Midbrain (tissue), 1 donor: ENCODE measurements at regions not wholly inside any gene's neighbourhood (a gene's known extent, or its start where the extent isn't known, plus 50 kb on each side); places are given as distances from the start of the nearest gene placed in this dataset.

Source experiments
- DNase-seq: peaks from one replicate; lab custom pipeline; 2025; lab: John Stamatoyannopoulos, UW

DNA sequence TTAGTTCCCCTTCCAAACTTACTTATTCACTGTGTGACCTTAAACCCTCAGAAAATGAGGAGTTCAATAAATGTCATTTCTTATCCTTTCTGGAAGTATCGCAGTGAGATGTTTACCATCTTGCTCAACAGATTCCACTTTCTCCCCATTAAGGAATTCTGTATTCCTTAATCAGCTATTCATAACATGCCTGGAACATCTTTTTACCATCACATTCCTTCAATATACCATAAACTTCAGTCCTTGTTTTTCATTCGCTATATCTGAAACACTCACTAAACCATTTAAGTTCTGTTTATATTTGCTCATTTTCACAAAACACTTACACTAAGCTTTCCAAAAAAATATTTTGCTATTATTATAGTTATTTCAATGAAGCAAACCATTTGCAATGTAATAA lies 1158.6 kb downstream of the CDH12 start:
- DNase-seq = no peak

DNA sequence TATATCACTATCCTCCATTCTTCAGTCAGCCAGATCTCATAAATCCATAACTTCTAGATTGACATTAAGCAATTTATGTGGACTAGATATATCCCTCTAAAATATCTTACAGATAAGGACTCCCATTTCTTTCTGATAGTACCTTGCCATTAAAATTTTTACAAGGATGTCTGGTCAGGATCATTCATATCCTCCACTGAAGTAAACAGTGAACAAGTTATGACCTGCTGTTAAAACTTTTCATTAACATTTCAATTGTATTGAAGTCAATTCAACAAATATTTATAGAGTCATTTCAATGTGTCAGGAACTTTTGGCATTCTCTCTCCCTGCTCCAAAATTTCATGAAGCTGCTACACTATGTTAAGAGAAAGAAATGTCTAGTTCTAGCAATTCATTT lies 1159.6 kb downstream of the CDH12 start:
- no peak for DNase-seq

DNA sequence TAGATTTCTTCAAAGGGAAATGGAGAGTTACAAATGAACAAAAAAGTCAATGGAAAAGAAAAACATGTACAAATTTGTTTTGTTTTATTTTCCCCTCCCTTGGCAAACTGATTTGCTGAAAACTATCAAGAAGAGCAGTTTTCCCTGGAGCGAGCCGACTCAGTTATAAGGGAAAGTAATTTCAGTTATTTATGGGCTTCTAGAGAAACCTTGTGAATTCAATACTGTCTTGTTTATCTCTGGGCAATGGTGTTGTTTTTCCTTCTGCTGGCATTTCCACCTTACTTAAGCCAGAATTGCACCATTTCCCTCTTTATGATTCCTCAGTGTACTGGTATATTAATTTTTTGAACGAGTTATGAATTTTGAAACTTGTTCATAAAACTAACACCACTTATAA lies 1163.6 kb downstream of the CDH12 start:
- no peak for DNase-seq

- DNase-seq = no peak
Measured at GRCh38 chr5:21688655-21689054, 1164.5 kb downstream of the CDH12 start.

- DNase-seq = no peak
Measured at GRCh38 chr5:21687621-21688020, 1165.5 kb downstream of the CDH12 start.

GRCh38 chr5:21686706-21687105 lies 1166.4 kb downstream of the CDH12 start:
- DNase-seq = no peak

DNA sequence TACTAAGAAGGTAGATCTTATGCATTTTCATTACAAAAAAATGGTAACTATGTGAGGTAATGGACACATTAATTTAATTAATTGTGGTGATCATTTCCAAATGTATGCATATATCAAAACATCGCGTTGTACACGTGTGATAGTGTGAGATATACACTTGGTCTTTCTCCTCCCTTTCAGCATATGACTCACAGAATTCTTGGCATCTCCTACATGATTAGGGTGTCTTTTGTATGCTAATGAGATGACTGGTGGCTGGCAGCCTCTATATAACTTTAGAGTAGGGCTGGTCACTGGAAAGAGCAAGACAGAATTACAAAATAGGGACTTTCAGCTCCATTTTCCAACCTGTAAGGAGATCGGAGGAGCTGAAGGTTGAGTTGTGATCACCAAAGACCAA lies 1167.6 kb downstream of the CDH12 start:
- no peak for DNase-seq

GRCh38 chr5:21684992-21685391 lies 1168.2 kb downstream of the CDH12 start:
- DNase-seq = no peak

DNA sequence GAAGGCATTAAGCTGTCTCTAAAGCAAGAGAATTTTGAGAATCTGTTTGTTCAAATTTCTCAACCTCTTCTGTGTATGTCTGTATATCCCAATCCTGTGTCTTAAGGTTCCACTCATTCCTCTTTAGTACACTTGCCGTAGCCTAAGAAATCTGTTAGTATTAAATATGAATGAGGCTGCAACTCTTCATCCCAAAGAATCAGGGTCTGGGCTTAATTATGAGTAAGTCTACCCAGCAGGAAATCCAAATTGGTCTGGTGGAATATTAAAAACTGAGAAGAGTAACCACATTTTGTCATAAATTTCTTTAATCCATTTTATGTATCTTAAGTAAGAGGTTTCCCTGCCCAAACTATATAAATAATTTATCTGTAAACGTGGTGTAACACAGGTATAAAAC lies 1171.2 kb downstream of the CDH12 start:
- DNase-seq = no peak

DNA sequence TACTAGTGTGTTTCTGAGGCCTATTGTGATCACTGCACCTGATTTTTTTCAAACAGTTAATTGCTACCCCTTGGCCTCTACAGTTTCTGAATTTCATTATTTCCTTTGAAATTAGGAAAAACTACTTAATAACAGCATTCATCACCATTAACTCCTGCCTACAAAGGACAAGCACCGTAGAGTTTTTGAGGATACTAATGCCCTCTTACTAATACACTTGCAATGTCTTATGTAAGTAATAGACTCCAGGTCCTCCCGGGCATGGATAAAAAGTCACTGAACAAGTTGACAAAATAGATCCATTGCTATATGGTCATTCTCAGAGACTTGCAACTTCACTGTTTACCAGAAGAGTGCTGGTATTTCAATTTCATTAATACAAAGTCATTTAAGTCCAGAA lies 1172.5 kb downstream of the CDH12 start:
- DNase-seq = no peak

DNA sequence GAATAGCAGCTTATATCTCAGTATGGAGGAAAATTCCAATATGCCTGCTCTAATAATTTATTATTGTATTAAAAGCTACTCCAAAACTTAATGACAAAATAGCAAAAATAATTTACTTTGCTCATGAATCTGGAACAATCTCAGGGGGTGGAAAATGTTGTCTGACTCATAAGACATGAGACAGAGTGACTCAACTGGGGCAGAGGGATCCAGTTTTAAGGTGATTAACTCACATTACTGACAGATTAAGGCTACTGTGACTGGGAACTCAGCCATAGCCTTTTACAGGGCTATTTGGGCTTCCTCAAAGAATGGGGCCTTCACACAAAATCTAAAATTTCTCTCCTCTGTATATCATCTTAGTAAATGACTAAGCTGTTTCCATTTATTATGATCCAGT lies 1172.9 kb downstream of the CDH12 start:
- DNase-seq = no peak

- no peak for DNase-seq
Measured at GRCh38 chr5:21678526-21678925, 1174.6 kb downstream of the CDH12 start.

- no peak for DNase-seq
Measured at GRCh38 chr5:21672911-21673310, 1180.2 kb downstream of the CDH12 start.

GRCh38 chr5:21672360-21672759 lies 1180.8 kb downstream of the CDH12 start:
- no peak for DNase-seq

- DNase-seq = no peak
Measured at GRCh38 chr5:21665524-21665923, 1187.6 kb downstream of the CDH12 start.

GRCh38 chr5:21663082-21663481 lies 1190.1 kb downstream of the CDH12 start:
- no peak for DNase-seq

DNA sequence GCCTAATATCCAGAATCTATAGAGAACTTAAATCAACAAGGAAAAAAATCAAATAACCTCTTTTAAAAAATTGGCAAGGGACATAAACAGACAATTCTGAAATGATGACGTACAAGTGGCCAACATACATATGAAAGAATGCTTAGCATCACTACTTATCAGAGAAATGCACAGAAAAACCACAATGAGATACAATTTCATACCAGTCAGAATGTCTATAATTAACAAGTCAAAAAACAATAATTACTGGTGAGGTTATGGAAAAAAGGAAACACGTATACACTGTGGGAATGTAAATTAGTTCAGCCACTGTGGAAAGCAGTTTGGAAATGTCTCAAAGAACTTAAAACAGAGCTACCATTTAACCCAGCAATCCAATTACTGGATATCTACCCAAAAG lies 1192.0 kb downstream of the CDH12 start:
- DNase-seq = no peak

DNA sequence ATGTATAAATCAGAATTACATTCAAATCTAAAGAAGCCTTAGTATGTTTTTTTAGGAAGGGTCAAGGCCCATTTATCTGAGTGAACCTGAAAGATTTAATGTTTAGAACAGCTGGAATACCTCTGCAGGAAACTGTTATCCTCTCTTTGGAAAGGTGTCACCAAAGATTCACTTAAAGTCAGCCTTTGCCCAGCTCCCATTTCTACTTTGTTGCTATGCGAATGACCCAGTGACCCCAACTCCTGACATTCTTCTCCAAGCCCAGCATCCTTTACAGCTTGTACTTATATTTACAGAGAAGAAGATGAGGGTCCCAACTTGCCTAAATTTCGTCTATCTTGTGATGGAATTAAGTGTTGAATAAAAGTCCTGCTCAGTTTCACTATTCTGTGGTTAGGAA lies 1198.6 kb downstream of the CDH12 start:
- DNase-seq = no peak

GRCh38 chr5:21649969-21650368 lies 1203.2 kb downstream of the CDH12 start:
- no peak for DNase-seq

DNA sequence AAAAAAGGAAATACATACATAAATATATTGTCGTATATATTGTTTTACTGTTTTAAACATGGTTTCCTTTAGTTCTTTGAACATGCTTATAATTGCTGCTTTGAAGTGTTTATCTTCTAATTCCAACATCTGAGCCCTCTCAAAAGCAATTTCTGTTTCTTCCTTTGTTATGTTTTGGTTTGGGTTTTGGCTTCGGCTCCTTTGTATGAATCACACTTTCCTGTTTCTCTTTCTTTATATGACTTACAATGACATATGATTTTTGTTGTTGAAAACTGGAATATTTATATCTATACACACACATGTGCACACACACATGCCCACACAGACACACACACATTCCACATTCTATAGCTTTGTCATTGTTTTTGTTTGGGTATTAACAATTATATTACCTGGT lies 1206.7 kb downstream of the CDH12 start:
- DNase-seq = no peak

DNA sequence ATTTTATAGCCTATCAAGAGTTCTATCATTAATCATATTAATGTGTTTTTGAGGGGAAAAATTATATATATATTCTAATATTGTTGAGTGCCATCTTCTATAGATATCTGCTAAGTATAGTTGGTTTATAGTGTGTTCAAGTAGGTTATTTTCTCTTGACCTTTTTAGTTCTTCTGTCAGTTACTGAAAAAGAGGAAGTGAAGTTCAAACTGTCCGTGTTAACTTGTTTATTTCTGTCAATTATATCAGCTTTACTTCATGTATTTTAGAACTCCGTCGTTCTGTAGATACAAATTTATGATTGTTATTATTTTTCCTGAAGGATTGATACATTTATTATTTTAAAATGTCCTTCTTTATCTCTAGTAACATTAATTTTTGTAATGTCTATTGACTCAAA lies 1209.1 kb downstream of the CDH12 start:
- DNase-seq = no peak

DNA sequence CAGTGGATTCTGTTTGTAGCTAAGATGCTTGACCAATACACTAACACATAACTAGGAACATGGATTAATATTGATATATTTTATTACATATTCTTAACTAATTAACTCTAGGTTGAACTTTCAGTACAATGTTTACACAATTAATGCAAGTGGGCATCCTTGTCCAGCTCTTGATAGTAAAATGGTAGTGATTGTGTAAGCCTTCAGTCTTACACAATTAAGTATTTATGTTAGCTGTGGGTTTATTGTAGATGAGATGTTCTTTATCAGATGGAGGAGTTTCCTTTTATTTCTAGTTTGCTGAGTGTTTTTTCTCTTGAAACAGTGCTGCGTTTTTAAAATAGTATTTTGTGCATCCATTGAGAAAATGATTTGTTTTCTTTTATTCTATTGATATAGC lies 1210.8 kb downstream of the CDH12 start:
- DNase-seq = no peak

DNA sequence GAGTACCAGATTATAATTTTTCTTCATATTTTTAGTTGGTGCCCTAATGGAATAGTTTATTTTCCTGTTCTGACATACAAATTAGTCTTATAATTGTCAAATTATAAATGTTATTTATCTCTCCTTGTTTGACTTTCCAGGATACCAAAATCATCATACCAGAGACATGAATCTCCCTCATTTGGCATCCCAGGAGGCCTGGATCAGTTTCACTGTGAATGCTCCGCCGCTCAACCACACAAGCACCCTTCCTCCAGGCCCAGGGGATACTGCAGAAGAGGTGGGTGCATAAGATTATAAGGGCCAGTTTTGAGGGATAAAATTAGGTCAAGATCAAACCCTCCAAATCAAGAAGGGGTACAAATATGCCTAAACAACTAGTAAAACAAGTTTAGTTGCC lies 1229.3 kb downstream of the CDH12 start:
- DNase-seq = no peak

DNA sequence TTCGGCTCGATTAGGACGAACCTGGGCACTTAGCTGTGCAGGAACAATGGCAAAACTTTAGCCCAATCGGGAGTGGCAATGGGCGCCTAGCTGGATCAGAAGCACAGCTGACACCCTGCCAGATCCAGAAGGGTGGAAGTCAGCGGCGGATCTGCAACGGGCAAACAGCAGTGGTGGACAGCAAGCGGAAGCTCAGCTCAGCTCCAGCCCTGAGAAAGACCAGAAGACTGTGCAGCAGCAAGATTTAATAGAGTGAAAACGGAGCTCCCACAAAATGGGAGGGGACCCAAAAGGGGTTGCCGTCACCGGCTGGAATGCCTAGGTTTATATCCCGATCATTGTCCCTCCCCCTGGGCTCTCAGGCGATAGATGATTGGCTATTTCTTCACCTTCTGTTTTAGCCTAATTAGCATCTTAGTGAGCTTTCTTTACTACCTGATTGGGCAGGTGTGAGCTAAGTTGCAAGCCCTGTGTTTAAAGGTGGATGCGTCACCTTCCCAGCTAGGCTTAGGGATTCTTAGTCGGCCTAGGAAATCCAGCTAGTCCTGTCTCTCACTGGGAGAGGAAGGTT lies 1237.9 kb downstream of the CDH12 start:
- no peak for DNase-seq

DNA sequence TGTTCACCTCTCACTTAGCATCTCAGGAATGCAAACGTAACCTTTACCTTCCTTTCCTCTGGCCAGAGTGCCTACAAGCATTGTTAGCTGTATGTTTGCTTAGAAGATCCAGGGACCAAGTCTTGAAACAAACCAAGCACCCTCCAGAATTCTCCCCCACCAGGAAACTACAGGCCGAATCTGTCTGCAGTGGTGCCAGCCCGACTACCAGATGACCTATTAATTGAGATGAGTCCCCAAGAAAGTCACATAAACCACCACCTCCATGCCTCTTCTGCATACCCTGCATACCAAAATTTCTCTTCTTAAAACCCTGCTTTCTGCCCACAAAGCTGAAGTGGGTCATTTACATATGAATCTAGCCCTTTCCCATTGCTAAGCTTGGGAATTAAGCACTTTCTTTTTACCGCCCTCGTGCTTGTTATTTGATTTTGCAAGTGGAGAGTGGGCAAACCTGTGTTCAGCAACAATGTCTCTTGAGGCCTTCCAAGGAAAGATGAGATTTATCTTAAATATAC lies 1239.1 kb downstream of the CDH12 start:
- no peak for DNase-seq
